ENCODE measurements at regions not wholly inside any gene's neighbourhood (a gene's known extent, or its start where the extent isn't known, plus 50 kb on each side); places are given as distances from the start of the nearest gene placed in this dataset.

DNA sequence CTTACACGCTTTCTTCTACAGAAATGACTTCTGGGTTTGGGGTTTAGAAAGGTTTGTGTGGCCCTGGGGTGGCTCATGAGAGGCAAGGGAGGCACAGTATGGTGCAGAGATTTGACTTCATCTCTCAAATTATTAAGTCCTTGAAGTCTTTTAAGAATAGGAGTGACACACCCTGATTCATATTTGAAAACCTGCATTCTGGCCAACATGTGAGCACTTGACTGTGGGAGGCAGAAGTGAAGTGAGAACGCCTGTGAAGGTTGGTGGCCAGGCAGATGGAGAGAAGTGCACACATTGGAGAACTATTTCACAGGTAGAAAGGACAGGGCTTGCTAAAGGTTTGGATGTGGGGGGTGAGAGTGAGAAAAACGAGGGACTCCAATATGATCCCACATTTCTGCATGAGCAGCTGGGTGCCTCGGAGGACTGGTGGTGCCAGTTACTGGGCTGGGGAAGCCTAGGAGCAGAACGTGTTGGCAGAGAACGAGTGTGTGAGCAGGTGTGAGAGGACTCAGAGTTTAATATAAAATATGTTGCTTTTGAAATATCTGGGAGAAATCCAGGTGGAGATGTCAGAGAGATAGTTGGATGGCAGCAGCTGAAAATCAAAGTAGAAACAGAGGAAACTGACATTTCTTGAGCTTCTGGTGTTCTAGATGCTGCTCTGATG is 240.0 kb upstream of the ADAMTSL1 start:
- ATAC-seq (replicated peaks in 1 of 2), result no peak
- Mint-ChIP-seq H3K9me3 (no peaks in the 10 kb centered on the region), H3K27ac (no peak overlapping the region), H3K4me3 (no peak overlapping the region), H3K4me1 (ENCODE audit: low read depth) (no peaks in the 10 kb centered on the region), H3K27me3 (ENCODE audit: low read depth) (peaks cover 11% of the 10 kb centered on the region), H3K36me3 (ENCODE audit: insufficient read depth in 2 of 2) (no peaks in the 10 kb centered on the region)
- DNase-seq, result no peak

GRCh38 chr9:18235181-18235908 is 238.6 kb upstream of the ADAMTSL1 start:
- Mint-ChIP-seq H3K9me3 (no peaks in the 10 kb centered on the region), H3K27ac (no peak overlapping the region), H3K4me1 (ENCODE audit: low read depth) (no peaks in the 10 kb centered on the region), H3K36me3 (ENCODE audit: insufficient read depth in 2 of 2) (no peaks in the 10 kb centered on the region), H3K27me3 (ENCODE audit: low read depth) (peaks cover 11% of the 10 kb centered on the region), H3K4me3 (no peak overlapping the region)
- ATAC-seq (replicated peaks in 1 of 2) (no peak), DNase-seq (no peak)

DNA sequence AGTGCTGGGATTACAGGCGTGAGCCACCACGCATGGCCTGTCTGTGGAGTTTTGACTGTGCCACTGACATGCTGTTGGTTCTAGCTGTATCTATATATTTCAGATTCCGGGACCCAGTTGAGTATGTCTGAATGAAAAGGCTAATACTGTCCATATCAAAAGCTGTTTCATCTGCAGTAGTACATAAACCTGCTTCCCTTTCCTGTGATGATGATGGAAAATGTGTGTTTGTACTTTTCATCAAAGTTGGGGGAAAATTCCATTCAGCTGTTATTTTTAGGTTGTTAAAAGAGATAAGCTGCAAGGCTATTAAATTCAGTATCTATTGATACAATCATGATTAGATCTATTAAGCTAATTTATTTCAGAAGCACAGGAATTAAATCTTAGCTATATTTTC is 237.6 kb upstream of the ADAMTSL1 start:
- Mint-ChIP-seq H3K27me3 (ENCODE audit: low read depth) (peaks cover 16% of the 10 kb centered on the region), H3K9me3 (peaks cover 0 to 3% of the 10 kb centered on the region in 2 donors), H3K4me1 (ENCODE audit: low read depth) (peaks cover 7% of the 10 kb centered on the region), H3K27ac (no peak overlapping the region), H3K36me3 (ENCODE audit: insufficient read depth in 2 of 2) (no peaks in the 10 kb centered on the region), H3K4me3 (no peak overlapping the region)
- ATAC-seq (replicated peaks in 1 of 2) (no peak), DNase-seq (no peak)

DNA sequence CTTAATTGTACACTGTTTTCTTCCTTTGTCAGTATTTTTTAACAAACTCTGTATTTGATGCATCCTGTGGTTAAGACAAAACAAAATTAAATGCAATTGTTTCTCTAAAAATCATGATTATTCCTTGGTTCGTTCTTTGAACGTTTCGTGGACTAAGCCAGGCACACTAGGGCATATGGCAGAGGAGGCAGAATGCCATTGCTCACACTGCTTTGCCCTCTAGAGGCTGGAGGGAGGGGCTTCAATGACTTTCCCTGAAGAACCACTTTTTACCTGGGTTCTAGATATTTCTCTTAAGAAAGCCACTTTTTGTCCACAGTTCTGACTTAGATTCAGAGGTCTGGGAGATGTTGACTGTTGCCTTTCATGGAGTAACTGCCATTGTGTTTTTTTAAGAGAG is 236.2 kb upstream of the ADAMTSL1 start:
- ATAC-seq (replicated peaks in 1 of 2), result no peak
- no peak for DNase-seq
- Mint-ChIP-seq H3K4me1 (ENCODE audit: low read depth) (peaks cover 8% of the 10 kb centered on the region), H3K4me3 (no peak overlapping the region), H3K9me3 (peaks cover 0 to 3% of the 10 kb centered on the region in 2 donors), H3K27me3 (ENCODE audit: low read depth) (peaks cover 8% of the 10 kb centered on the region), H3K36me3 (ENCODE audit: insufficient read depth in 2 of 2) (no peaks in the 10 kb centered on the region), H3K27ac (no peak overlapping the region)

GRCh38 chr9:18238254-18238653 is 235.7 kb upstream of the ADAMTSL1 start:
- no peak for ATAC-seq (replicated peaks in 1 of 2)
- Mint-ChIP-seq H3K27ac (no peak overlapping the region), H3K36me3 (ENCODE audit: insufficient read depth in 2 of 2) (peaks cover 0 to 1% of the 10 kb centered on the region in 2 donors), H3K4me3 (no peak overlapping the region), H3K9me3 (peaks cover 0 to 5% of the 10 kb centered on the region in 2 donors), H3K27me3 (ENCODE audit: low read depth) (peaks cover 8% of the 10 kb centered on the region), H3K4me1 (ENCODE audit: low read depth) (peaks cover 8% of the 10 kb centered on the region)
- no peak for DNase-seq

DNA sequence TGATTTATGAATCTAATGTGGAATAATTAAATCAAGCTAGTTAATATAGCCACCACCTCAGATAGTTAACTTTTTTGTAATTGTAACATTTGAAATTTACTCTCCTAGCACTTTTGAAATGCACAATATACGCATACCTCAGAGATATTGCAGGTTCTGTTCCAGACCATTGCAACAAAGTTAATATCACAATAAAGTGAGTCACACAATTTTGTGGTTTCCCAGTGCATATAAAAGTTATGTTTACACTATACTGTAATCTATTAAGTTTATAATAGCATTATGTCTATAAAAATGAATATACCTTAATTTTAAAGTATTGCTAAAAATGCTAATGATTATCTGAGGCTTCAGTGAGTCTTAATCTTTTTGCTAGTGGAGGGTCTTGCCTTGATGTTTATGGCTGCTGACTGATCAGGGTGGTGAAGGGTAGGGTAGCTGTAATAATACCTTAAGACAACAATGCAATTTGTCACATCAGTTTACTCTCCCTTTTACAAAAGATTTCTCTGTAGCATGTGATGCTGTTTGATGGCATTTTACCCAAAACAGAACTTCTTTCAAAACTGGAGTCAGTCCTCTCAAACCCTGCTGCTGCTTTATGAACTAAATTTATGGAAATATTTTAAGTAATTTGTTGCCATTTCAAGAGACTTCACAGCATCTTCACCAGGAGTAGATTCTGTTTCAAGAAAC is 235.1 kb upstream of the ADAMTSL1 start:
- Mint-ChIP-seq H3K27ac (no peak overlapping the region), H3K9me3 (peaks cover 0 to 9% of the 10 kb centered on the region in 2 donors), H3K4me3 (no peak overlapping the region), H3K27me3 (ENCODE audit: low read depth) (peaks cover 8% of the 10 kb centered on the region), H3K36me3 (ENCODE audit: insufficient read depth in 2 of 2) (peaks cover 0 to 4% of the 10 kb centered on the region in 2 donors), H3K4me1 (ENCODE audit: low read depth) (peaks cover 8% of the 10 kb centered on the region)
- no peak for DNase-seq
- ATAC-seq (replicated peaks in 1 of 2), result no peak

- peaks cover 13% of the 10 kb centered on the region for H3K27me3 Mint-ChIP-seq (ENCODE audit: low read depth)
- no peak for ATAC-seq (replicated peaks in 1 of 2)
- peaks cover 0 to 9% of the 10 kb centered on the region in 2 donors for H3K9me3 Mint-ChIP-seq
- H3K4me3 Mint-ChIP-seq, result no peak overlapping the region
- peaks cover 8% of the 10 kb centered on the region for H3K4me1 Mint-ChIP-seq (ENCODE audit: low read depth)
- no peak overlapping the region for H3K27ac Mint-ChIP-seq
- no peak for DNase-seq
- peaks cover 0 to 4% of the 10 kb centered on the region in 2 donors for H3K36me3 Mint-ChIP-seq (ENCODE audit: insufficient read depth in 2 of 2)
These were observed 233.7 kb upstream of the ADAMTSL1 start for GRCh38 chr9:18240213-18240612.

DNA sequence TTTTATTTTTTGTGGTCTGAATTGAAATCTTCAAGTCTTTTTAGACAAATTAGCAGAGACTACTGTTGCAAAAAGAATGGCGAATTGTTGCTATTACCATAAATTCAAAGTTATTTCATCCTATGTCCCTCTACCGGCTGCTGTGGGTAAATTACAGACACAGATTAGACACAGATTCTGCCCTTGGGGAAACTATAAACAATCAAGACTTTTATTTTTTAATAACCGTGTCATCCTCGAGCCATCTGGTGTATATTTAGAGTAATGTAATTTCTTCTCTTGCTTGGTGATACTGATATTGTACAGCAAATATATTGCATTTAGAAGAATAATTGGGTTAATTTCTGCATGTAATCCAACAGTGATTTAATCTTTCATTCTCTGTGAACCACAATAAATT is 228.0 kb upstream of the ADAMTSL1 start:
- DNase-seq, result no peak
- ATAC-seq (replicated peaks in 1 of 2), result no peak
- Mint-ChIP-seq H3K36me3 (ENCODE audit: insufficient read depth in 2 of 2) (peaks cover 0 to 4% of the 10 kb centered on the region in 2 donors), H3K27ac (no peak overlapping the region), H3K9me3 (peaks cover 0 to 9% of the 10 kb centered on the region in 2 donors), H3K27me3 (ENCODE audit: low read depth) (peaks cover 18% of the 10 kb centered on the region), H3K4me1 (ENCODE audit: low read depth) (peaks cover 5% of the 10 kb centered on the region), H3K4me3 (no peak overlapping the region)

GRCh38 chr9:18250053-18250452 is 223.9 kb upstream of the ADAMTSL1 start:
- Mint-ChIP-seq H3K36me3 (ENCODE audit: insufficient read depth in 2 of 2) (no peaks in the 10 kb centered on the region), H3K4me3 (no peak overlapping the region), H3K4me1 (ENCODE audit: low read depth) (no peaks in the 10 kb centered on the region), H3K27me3 (ENCODE audit: low read depth) (peaks cover 8% of the 10 kb centered on the region), H3K27ac (no peak overlapping the region), H3K9me3 (no peaks in the 10 kb centered on the region)
- DNase-seq (no peak), ATAC-seq (replicated peaks in 1 of 2) (no peak)

DNA sequence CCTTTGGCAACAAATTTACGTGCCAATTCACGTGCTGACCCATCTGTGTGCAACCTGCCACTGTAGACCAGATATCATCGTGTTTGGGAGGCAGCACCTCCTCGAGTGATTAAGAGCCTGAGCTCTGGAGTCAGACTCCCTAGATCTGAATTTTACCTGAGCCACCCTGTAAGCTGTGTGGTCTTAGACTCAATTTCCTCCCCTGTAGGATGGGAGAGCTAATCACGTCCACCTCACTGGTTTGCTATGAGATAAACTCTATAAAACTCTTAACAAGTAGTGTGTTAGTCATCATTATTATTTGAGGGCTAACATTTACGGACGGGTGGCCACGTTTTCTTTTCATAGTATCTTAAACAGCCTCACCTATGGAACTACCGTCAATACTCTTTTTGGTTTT is 220.0 kb upstream of the ADAMTSL1 start:
- DNase-seq (no peak), ATAC-seq (replicated peaks in 1 of 2) (no peak)
- Mint-ChIP-seq H3K36me3 (ENCODE audit: insufficient read depth in 2 of 2) (no peaks in the 10 kb centered on the region), H3K4me1 (ENCODE audit: low read depth) (no peaks in the 10 kb centered on the region), H3K27ac (no peak overlapping the region), H3K4me3 (no peak overlapping the region), H3K27me3 (ENCODE audit: low read depth) (peaks cover 24% of the 10 kb centered on the region), H3K9me3 (no peaks in the 10 kb centered on the region)

GRCh38 chr9:18255158-18255629 is 218.8 kb upstream of the ADAMTSL1 start:
- ATAC-seq (replicated peaks in 1 of 2), result peak; percentile 67 to 72
- H3K27ac Mint-ChIP-seq, result no peak overlapping the region
- peak; percentile 63 to 77 for DNase-seq
- no peaks in the 10 kb centered on the region for H3K4me1 Mint-ChIP-seq (ENCODE audit: low read depth)
- no peak overlapping the region for H3K4me3 Mint-ChIP-seq
- H3K36me3 Mint-ChIP-seq (ENCODE audit: insufficient read depth in 2 of 2), result no peaks in the 10 kb centered on the region
- H3K9me3 Mint-ChIP-seq, result no peaks in the 10 kb centered on the region
- H3K27me3 Mint-ChIP-seq (ENCODE audit: low read depth), result peaks cover 25% of the 10 kb centered on the region

GRCh38 chr9:18255747-18256146 is 218.2 kb upstream of the ADAMTSL1 start:
- H3K4me1 Mint-ChIP-seq (ENCODE audit: low read depth), result no peaks in the 10 kb centered on the region
- no peak overlapping the region for H3K27ac Mint-ChIP-seq
- no peaks in the 10 kb centered on the region for H3K9me3 Mint-ChIP-seq
- H3K36me3 Mint-ChIP-seq (ENCODE audit: insufficient read depth in 2 of 2), result no peaks in the 10 kb centered on the region
- no peak overlapping the region for H3K4me3 Mint-ChIP-seq
- ATAC-seq (replicated peaks in 1 of 2), result no peak
- no peak for DNase-seq
- H3K27me3 Mint-ChIP-seq (ENCODE audit: low read depth), result peaks cover 25% of the 10 kb centered on the region

- Mint-ChIP-seq H3K9me3 (no peaks in the 10 kb centered on the region), H3K36me3 (ENCODE audit: insufficient read depth in 2 of 2) (no peaks in the 10 kb centered on the region), H3K27ac (no peak overlapping the region), H3K4me1 (ENCODE audit: low read depth) (no peaks in the 10 kb centered on the region), H3K27me3 (ENCODE audit: low read depth) (peaks cover 25% of the 10 kb centered on the region), H3K4me3 (no peak overlapping the region)
- ATAC-seq (replicated peaks in 1 of 2) (no peak), DNase-seq (no peak)
These were observed 217.4 kb upstream of the ADAMTSL1 start for GRCh38 chr9:18256568-18256967.
